Nucleus accumbens (tissue), 56 donors: ENCODE measurements at regions not wholly inside any gene's neighbourhood (a gene's known extent, or its start where the extent isn't known, plus 50 kb on each side); places are given as distances from the start of the nearest gene placed in this dataset.
"Not testable (repeated sequence)": the region's sequence is repeated elsewhere in the genome, so short reads cannot be mapped to it uniquely, and the experiment has no call there.

Source experiments
- DNase-seq, 56 donors: peaks; one replicate each; lab custom pipeline; 2025; lab: John Stamatoyannopoulos, UW

DNA sequence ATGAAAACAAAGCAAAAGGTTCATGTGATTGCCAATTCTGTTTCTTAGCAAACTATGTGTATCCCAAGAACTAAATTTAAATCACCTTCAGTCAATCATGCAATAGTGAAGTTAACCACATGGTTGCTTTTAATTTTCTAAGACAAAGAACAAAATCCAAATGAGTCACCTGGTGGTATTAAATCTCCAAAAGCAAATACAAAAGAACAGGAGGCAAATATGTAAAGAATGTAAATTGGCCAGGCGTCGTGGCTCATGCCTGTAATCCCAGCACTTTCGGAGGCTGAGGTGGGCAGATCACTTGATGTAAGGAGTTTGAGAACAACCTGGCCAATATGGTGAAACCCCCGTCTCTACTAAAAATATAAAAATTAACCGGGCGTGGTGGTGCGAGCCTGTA is 54.2 kb upstream of the PIK3R4 start:
- DNase-seq: no peak

DNA sequence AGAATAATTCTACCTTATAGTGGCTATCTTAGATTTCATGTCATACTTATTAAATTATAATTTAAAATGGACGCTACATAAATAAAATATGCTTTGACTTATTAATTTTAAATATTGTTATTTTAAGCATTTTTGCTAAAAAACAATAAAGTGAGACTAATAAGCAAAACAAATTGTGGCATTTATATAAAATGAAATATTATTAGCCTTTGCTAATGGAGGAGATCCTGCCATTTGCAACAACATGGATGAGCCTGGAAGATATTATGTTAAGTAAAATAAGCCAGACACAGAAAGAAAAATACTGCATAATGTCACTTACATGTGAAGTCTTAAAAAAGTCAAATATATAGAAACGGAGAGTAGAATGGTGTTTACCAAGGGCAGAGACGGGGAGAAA is 54.8 kb upstream of the PIK3R4 start:
- DNase-seq: no peak

DNA sequence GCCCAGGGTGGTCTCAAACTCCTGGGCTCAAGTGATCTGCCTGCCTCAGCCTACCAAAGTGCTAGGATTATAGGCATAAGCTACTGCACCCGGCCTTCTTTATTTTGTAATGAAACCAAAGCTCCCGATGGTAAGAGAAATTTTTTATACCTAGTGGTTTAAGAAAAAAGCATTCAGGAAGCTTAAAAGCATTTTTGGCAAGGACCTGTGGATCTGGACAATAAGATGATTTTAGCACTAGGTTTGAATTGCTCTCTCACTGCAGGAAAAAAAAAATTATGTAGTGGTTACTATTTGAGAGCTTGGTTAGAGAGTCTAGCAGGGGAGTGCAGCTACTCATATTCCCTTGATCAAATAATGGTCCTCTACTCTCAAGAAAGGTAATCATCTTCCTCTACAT is 64.9 kb upstream of the PIK3R4 start:
- DNase-seq: no peak

DNA sequence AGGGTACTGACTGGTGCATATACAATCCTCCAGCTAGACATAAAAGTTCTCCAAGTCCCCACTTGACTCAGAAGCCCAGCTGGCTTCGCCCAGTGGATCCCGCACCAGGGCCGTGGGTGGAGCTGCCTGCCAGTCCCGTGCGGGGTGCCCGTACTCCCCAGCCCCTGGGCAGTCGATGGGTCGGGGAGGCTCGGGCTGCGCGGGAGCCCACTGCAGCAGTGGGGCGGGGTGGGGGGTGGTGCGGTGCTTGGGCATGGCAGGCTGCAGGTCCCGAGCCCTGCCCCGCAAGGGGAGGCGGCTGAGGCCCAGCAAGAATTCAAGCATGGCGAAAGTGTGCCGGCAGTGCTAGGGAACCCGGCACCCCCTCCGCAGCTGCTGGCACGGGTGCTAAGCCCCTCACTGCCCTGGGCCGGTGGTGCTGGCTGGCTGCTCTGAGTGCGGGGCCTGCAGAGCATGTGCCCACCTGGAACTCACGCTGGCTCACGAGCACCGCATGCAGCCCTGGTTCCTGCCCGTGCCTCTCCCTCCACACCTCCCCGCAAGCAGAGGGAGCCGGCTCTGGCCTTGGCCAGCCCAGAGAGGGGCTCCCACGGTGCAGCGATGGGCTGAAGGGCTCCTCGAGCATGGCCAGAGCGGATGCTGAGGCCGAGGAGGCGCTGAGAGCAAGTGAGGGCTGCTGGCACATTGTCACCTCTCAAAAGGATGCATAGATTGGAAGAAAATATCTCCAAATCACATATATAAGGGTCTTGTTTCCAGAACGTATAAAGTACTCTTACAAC is 68.3 kb upstream of the PIK3R4 start:
- no peak for DNase-seq

DNA sequence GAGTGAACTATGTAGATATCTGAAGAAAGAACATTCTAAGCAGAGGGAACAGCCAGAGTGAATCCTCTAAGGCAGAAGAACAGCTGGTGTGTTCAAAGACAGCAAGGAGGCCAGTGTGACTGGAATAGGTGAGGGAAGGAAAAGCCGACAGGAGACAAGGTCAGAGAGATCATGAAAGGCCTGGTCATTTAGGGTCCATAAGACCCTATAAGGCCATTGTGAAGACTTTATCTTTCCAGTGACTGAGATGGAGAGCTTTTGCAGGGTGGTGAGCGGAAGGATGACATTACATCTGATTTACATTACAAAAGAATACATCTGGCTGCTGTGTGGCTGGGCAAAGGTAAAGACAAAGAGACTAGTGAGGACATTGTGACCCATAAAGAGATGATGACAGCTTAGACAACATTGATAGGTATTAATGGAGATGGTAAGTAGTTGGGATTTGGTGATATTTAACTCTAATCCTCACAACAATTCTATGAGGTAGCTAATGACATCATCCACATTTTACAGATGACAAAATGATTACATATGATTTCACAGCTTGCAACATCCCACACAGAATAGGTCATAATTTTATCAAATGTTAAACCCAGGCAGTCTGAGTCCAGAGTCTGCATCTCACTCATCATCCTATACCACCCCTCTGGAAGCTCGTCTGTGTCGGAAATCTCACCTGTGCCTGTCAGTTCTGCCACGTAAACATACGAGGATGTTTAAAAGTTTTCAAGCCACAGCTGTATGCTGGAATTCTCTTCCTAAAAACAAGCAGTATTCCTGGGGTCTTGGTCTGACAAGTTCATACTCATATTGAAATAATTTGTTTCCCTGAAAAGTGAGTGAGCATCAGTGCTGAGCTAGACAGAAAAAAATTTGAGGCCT is 70.2 kb upstream of the PIK3R4 start:
- DNase-seq: no peak

- DNase-seq: not testable (repeated sequence)
Measured at GRCh38 chr3:130818066-130818465, 71.4 kb upstream of the PIK3R4 start.

- no peak for DNase-seq
Measured at GRCh38 chr3:130820976-130821375, 72.9 kb upstream of the ATP2C1 start.

- no peak for DNase-seq
Measured at GRCh38 chr3:130821806-130822205, 72.1 kb upstream of the ATP2C1 start.

DNA sequence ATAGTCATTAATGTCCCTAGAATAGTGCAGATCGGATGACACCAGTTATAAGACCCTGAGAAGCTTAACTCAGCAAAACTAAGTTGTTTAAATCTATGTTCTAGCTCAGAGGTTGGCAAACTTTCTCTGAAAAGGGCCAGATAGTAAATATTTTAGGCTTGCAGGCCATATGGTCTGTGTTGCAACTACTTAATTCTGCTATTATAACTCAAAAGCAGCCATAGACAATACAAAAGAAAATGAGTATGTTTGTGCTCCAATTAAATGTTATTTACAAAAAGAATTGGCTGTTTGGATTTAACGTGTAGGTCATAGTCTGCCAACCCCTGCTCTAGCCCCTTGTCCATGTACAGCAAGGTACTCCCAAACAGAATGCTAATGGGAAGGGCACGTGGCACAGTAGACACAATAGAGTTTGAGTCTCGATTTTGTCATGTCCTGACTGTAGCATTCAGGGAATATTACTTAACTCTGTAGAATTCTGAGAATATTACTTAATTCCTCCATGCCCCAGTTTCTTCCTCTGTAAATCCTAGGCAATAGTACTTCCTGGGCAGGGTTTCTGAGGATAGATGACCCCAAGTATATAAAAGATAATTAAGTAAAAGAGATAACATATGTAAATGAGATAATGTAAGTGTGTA is 70.5 kb upstream of the ATP2C1 start:
- DNase-seq: no peak

DNA sequence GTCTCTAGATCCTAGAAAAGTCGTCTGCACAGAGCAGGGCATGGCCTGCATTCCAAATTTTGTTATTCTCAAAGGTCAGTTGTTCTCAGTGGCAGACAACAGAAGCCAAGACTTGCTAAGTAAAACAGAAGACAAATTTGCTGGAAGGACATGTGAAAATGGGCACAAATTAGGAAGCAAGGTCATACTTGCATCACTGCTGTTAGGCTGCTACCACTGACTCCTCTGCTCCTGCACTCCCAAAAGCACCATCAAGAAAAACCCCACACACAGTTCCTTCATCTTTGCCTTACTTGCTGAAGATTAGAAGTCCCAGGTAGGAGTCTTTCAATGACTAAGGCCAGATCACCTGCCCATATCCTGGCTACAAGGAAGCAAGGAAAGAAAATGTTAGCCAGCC is 69.9 kb upstream of the ATP2C1 start:
- DNase-seq: no peak

DNA sequence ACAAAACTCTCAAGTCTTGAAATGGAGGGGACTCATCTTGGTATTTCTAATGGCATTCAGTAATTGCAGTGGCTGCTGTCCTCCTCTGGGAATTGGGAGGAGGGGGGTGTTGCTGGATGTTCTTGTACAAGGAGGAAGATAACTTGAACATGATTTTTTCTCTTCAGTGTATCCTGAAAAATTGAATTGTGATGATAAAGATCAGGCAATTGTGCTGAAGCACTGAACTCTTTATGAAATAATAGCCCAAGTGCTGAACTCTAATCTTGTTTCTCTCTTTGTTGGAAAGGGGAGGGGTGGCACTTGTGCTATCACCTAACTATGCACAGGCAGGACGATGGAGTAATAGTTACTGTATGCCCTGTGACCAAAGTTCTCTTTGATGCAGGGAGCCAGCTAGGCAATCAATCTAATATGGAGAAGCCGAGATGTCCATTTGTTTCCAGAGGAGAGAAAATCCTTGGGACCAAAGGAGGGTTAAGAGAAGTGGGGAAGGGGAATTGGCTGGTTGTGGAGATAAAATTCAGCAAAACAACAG is 68.1 kb upstream of the ATP2C1 start:
- no peak for DNase-seq

GRCh38 chr3:130826516-130827182 is 67.2 kb upstream of the ATP2C1 start:
- DNase-seq: no peak

- DNase-seq: no peak
Measured at GRCh38 chr3:130827486-130827885, 66.4 kb upstream of the ATP2C1 start.

GRCh38 chr3:130828948-130829947 is 64.6 kb upstream of the ATP2C1 start:
- no peak for DNase-seq

DNA sequence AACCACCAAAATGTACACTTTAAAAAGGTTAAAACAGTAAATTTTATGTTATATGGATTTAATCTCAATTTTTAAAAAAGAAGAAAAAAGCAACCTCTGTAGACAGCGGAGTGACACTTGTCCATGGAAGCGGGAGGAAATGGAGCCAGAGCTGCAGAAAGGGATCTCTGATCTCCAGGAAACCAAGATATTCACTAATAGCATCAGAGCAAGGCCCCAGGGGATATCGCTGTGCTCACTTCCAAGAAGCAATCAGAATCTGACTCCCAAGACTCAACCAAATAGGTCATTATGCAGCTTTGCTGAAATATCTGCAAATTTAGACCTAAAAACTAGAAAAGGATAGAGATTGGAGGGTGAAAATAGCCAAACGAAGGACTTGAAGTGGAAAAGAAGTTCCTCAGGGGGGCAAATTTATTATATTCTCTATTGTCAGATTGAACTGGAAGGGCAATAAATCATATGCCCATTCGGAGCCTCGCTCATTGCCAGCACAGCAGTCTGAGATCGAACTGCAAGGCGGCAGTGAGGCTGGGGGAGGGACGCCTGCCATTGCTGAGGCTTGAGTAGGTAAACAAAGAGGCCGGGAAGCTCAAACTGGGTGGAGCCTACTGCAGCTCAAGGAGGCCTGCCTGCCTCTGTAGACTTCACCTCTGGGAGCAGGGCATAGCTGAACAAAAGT is 62.0 kb upstream of the ATP2C1 start:
- no peak for DNase-seq

DNA sequence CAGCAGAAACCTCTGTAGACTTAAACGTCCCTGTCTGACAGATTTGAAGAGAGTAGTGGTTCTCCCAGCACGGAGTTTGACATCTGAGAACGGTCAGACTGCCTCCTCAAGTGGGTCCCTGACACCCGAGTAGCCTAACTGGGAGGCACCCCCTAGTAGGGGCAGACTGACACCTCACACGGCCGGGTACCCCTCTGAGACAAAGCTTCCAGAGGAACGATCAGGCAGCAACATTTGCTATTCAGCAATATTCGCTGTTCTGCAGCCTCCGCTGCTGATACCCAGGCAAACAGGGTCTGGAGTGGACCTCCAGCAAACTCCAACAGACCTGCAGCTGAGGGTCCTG is 61.5 kb upstream of the ATP2C1 start:
- DNase-seq: not testable (repeated sequence)

- peak in 1 of 56 donors; percentile 6 for DNase-seq
Measured at GRCh38 chr3:130834476-130834875, 59.4 kb upstream of the ATP2C1 start.

DNA sequence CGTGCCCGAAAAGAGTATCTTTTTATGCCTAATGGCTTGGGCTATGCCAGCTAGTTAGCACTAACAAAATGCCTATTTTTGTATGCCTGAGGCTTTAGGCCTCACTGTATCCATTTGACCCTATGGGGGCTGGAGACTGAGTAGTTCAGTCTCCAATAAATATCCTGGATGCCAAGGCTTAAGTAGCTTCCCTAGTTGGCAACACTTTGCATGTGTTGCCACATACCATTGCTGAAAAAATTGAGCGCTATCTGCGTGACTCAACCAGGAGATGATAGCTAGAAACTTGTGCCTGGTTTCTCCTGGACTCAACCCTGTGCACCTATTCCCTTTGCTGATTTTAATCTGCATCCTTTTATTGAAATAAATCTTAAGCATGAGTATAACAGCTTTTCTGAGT is 58.4 kb upstream of the ATP2C1 start:
- DNase-seq: no peak
